Tibial artery (tissue), 4 donors: ENCODE measurements at regions not wholly inside any gene's neighbourhood (a gene's known extent, or its start where the extent isn't known, plus 50 kb on each side); places are given as distances from the start of the nearest gene placed in this dataset.
"Not testable (repeated sequence)": the region's sequence is repeated elsewhere in the genome, so short reads cannot be mapped to it uniquely, and the experiment has no call there.

Source experiments
- DNase-seq, 2 donors: peaks; one replicate each; pipeline ENCODE4 v3.0.0-alpha.2; 2019
- H3K27ac ChIP-seq, 2 donors: fragments of 200-600 bp; sonication (generic) in 1 of 2; 1 replicate in 1 of 2; 2 replicates in 1 of 2; pipeline ENCODE4 v1.5.1; 2018 to 2019; ENCODE audit warnings: mild to moderate bottlenecking in 1 of 2
- H3K27me3 ChIP-seq, 2 donors: fragments of 200-600 bp; sonication (generic) in 1 of 2; one replicate each; pipeline versions ENCODE4 v1.5.1 to v1.6.0; 2016 to 2019
- H3K36me3 ChIP-seq, 3 donors: fragments of 200-600 bp; sonication (generic) in 2 of 3; one replicate each; pipeline ENCODE4 v1.5.1; 2016 to 2019; ENCODE audit warnings: mild to moderate bottlenecking in 2 of 3
- H3K4me1 ChIP-seq, 4 donors: fragments of 200-600 bp; sonication (generic) in 2 of 4; 1 replicate in 3 of 4; 2 replicates in 1 of 4; pipeline ENCODE4 v1.5.1; 2016 to 2019
- H3K4me3 ChIP-seq, 2 donors: fragments of 200-600 bp; sonication (generic) in 1 of 2; 1 replicate in 1 of 2; 2 replicates in 1 of 2; pipeline ENCODE4 v1.5.1; 2018 to 2019; ENCODE audit warnings: mild to moderate bottlenecking in 2 of 2
- H3K9me3 ChIP-seq, 3 donors: fragments of 200-600 bp; sonication (generic) in 1 of 3; one replicate each; pipeline ENCODE4 v1.5.1; 2016 to 2019
- CTCF ChIP-seq, 2 experiments: fragments of 200-600 bp in 1 of 2; fragments of 450-650 bp in 1 of 2; IDR thresholded peaks; one replicate each; pipeline ENCODE4 v1.5.1; 2017 to 2019; ENCODE audit warnings: antibody characterized with exemption in 2 of 2, mild to moderate bottlenecking in 1 of 2, moderate library complexity in 1 of 2
- intact Hi-C: fragments of 100-400 bp; cut with DNase I; formaldehyde crosslinking; loops from one replicate; pipeline ENCODE4 v1.15.0; 2023; ENCODE audit warnings: low total_unique reads

GRCh38 chr13:21884965-21885567 is 214.2 kb downstream of the FGF9 start:
- no peaks in the 10 kb centered on the region for H3K9me3 ChIP-seq
- no peaks in the 10 kb centered on the region for H3K4me1 ChIP-seq
- no peak overlapping the region for H3K27ac ChIP-seq
- DNase-seq = no peak
- H3K27me3 ChIP-seq = peaks cover 0 to 3% of the 10 kb centered on the region in 2 donors
- no peak for TF ChIP-seq CTCF (IDR thresholded peaks at IDR 0.05)
- intact Hi-C loops = no loop called here
- H3K4me3 ChIP-seq = no peak overlapping the region
- H3K36me3 ChIP-seq = no peaks in the 10 kb centered on the region

GRCh38 chr13:21885714-21886224 is 214.9 kb downstream of the FGF9 start:
- Histone ChIP-seq H3K9me3 (no peaks in the 10 kb centered on the region), H3K27me3 (peaks cover 0 to 3% of the 10 kb centered on the region in 2 donors), H3K4me1 (no peaks in the 10 kb centered on the region), H3K27ac (no peak overlapping the region), H3K36me3 (no peaks in the 10 kb centered on the region), H3K4me3 (no peak overlapping the region)
- intact Hi-C loops = no loop called here
- no peak for DNase-seq
- TF ChIP-seq CTCF (IDR thresholded peaks at IDR 0.05) = no peak

- no peak for DNase-seq
- H3K36me3 ChIP-seq = no peaks in the 10 kb centered on the region
- no peak overlapping the region for H3K27ac ChIP-seq
- H3K4me3 ChIP-seq = no peak overlapping the region
- H3K9me3 ChIP-seq = no peaks in the 10 kb centered on the region
- H3K4me1 ChIP-seq = no peaks in the 10 kb centered on the region
- H3K27me3 ChIP-seq = peaks cover 0 to 3% of the 10 kb centered on the region in 2 donors
- intact Hi-C loops = no loop called here
- no peak for TF ChIP-seq CTCF (IDR thresholded peaks at IDR 0.05)
Observed at GRCh38 chr13:21889651-21890050, 218.8 kb downstream of the FGF9 start.

GRCh38 chr13:21890220-21890619 is 219.3 kb downstream of the FGF9 start:
- H3K27ac ChIP-seq, H3K4me3 ChIP-seq, intact Hi-C loops, H3K27me3 ChIP-seq, H3K4me1 ChIP-seq, DNase-seq, H3K36me3 ChIP-seq, H3K9me3 ChIP-seq: not testable (repeated sequence)

- Histone ChIP-seq H3K4me1 (no peaks in the 10 kb centered on the region), H3K36me3 (no peaks in the 10 kb centered on the region), H3K4me3 (no peak overlapping the region), H3K9me3 (no peaks in the 10 kb centered on the region), H3K27ac (no peak overlapping the region), H3K27me3 (no peaks in the 10 kb centered on the region)
- no peak for TF ChIP-seq CTCF (IDR thresholded peaks at IDR 0.05)
- DNase-seq = no peak
- intact Hi-C loops = no loop called here
Observed at GRCh38 chr13:21894091-21894490, 223.2 kb downstream of the FGF9 start.

GRCh38 chr13:21894703-21895699 is 224.1 kb downstream of the FGF9 start:
- no peak overlapping the region for H3K27ac ChIP-seq
- intact Hi-C loops = no loop called here
- H3K4me3 ChIP-seq = no peak overlapping the region
- no peaks in the 10 kb centered on the region for H3K27me3 ChIP-seq
- no peaks in the 10 kb centered on the region for H3K36me3 ChIP-seq
- no peaks in the 10 kb centered on the region for H3K4me1 ChIP-seq
- H3K9me3 ChIP-seq = no peaks in the 10 kb centered on the region
- DNase-seq = no peak
- TF ChIP-seq CTCF (IDR thresholded peaks at IDR 0.05) = no peak
